ENCODE measurements at regions not wholly inside any gene's neighbourhood (a gene's known extent, or its start where the extent isn't known, plus 50 kb on each side); places are given as distances from the start of the nearest gene placed in this dataset.

DNA sequence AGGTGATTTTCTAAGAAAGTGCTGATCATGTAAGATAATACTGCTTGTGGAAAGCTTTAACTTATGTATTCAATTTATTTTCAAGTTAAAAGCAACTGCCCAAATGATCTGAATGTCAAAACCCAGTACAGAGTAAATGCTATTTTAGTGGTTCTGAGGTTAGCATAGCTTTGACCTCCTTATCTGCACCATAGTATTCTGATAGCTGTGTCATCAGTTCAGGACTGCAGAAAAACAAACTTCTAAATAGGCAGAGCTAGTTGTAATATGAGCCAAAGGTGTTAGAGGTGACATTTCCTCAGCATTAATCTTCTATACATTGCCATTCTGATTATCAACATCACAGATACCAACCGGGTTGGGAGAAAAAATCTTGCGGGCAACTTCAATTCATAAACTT is 758.7 kb downstream of the SLITRK5 start:
- DNase-seq (ENCODE audit: low spot score), result no peak
- H3K4me1 ChIP-seq (ENCODE audit: control insufficient read depth in 4 of 4, insufficient read depth in 4 of 4, low read length in 3 of 4), result no peaks in the 10 kb centered on the region
- TF ChIP-seq SP1 (IDR thresholded peaks at IDR 0.05), result no peak
- no peak for TF ChIP-seq HNF4A (conservative IDR thresholded peaks at IDR 0.05)
- TF ChIP-seq, protein P1, sequence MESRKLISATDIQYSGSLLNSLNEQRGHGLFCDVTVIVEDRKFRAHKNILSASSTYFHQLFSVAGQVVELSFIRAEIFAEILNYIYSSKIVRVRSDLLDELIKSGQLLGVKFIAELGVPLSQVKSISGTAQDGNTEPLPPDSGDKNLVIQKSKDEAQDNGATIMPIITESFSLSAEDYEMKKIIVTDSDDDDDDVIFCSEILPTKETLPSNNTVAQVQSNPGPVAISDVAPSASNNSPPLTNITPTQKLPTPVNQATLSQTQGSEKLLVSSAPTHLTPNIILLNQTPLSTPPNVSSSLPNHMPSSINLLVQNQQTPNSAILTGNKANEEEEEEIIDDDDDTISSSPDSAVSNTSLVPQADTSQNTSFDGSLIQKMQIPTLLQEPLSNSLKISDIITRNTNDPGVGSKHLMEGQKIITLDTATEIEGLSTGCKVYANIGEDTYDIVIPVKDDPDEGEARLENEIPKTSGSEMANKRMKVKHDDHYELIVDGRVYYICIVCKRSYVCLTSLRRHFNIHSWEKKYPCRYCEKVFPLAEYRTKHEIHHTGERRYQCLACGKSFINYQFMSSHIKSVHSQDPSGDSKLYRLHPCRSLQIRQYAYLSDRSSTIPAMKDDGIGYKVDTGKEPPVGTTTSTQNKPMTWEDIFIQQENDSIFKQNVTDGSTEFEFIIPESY (IDR thresholded peaks at IDR 0.05), result no peak
- TF ChIP-seq JUND (IDR thresholded peaks at IDR 0.05), result no peak
- no peak for TF ChIP-seq EGR1 (IDR thresholded peaks at IDR 0.05; ENCODE audit: low read depth in 2 of 2)
- no peak for TF ChIP-seq REST (IDR thresholded peaks at IDR 0.05)
- no peak for TF ChIP-seq RXRA (IDR thresholded peaks at IDR 0.05)
- no peak for TF ChIP-seq GABPA (IDR thresholded peaks at IDR 0.05 in 1 of 2, conservative IDR thresholded peaks at IDR 0.05 in 1 of 2)
- TF ChIP-seq FOXA1 (IDR thresholded peaks at IDR 0.05), result no peak
- TF ChIP-seq TAF1 (conservative IDR thresholded peaks at IDR 0.05), result no peak
- TF ChIP-seq YY1 (IDR thresholded peaks at IDR 0.05), result no peak
- TF ChIP-seq HNF4G (IDR thresholded peaks at IDR 0.05), result no peak
- TF ChIP-seq ATF3 (IDR thresholded peaks at IDR 0.05), result no peak
- TF ChIP-seq FOXA2 (IDR thresholded peaks at IDR 0.05), result no peak
- TF ChIP-seq CTCF (IDR thresholded peaks at IDR 0.05; ENCODE audit: low read depth, low read length, missing input control), result no peak
- peaks cover 0 to 2% (median 1%) of the 10 kb centered on the region in 4 donors for H3K9me3 ChIP-seq (ENCODE audit: control insufficient read depth in 4 of 4, low read length in 3 of 4)
- no peak overlapping the region for H3K4me3 ChIP-seq (ENCODE audit: low read depth in 1 of 3, low read length in 3 of 3)
- H3K36me3 ChIP-seq (ENCODE audit: control insufficient read depth in 4 of 4, insufficient read depth in 3 of 4, low read depth in 1 of 4, low read length in 3 of 4), result no peaks in the 10 kb centered on the region
- H3K27me3 ChIP-seq (ENCODE audit: control insufficient read depth in 4 of 4, insufficient read depth in 4 of 4, low read length in 3 of 4), result peaks cover 0 to 3% (median 0%) of the 10 kb centered on the region in 4 donors
- 31% methylated on average over 2 of the region's 2 CpGs for whole genome bisulfite sequencing
- no peak overlapping the region for H3K27ac ChIP-seq (ENCODE audit: low read depth in 1 of 2, low read length in 2 of 2)
- H3K9ac ChIP-seq (ENCODE audit: low read depth in 1 of 2, low read length in 2 of 2), result no peak overlapping the region

DNA sequence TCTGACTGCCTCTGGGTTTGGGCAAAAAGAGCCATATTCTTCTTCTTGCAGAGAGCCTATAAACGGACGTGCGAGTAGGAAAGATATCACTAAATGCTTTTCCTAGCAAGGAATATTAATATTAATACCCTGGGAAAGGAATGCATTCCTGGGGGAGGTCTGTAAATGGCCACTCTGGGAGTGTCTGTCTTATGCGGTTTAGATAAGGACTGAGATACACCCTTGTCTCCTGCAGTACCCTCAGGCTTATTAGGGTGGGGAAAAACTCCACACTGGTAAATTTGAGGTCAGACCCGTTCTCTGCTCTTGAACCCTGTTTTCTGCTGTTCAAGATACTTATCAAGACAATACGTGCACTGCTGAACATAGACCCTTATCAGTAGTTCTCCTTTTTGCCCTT is 763.8 kb downstream of the SLITRK5 start:
- no peak for TF ChIP-seq YY1 (IDR thresholded peaks at IDR 0.05)
- no peak for TF ChIP-seq SP1 (IDR thresholded peaks at IDR 0.05)
- no peak for TF ChIP-seq JUND (IDR thresholded peaks at IDR 0.05)
- no peak for TF ChIP-seq RAD21 (IDR thresholded peaks at IDR 0.05)
- no peak for TF ChIP-seq TAF1 (conservative IDR thresholded peaks at IDR 0.05)
- no peak for TF ChIP-seq FOXA1 (IDR thresholded peaks at IDR 0.05)
- TF ChIP-seq NR2F2 (IDR thresholded peaks at IDR 0.05), result no peak
- TF ChIP-seq FOXA2 (IDR thresholded peaks at IDR 0.05), result no peak
- no peak for TF ChIP-seq CTCF (IDR thresholded peaks at IDR 0.05; ENCODE audit: low read depth, low read length, missing input control)
- no peak for TF ChIP-seq REST (IDR thresholded peaks at IDR 0.05)
- no peak for TF ChIP-seq GABPA (IDR thresholded peaks at IDR 0.05 in 1 of 2, conservative IDR thresholded peaks at IDR 0.05 in 1 of 2)
- TF ChIP-seq HNF4A (conservative IDR thresholded peaks at IDR 0.05), result no peak
- no peak for TF ChIP-seq ATF3 (IDR thresholded peaks at IDR 0.05)
- DNase-seq (ENCODE audit: low spot score), result no peak
- Histone ChIP-seq H3K27ac (ENCODE audit: low read depth in 1 of 2, low read length in 2 of 2) (no peak overlapping the region), H3K4me1 (ENCODE audit: control insufficient read depth in 4 of 4, insufficient read depth in 4 of 4, low read length in 3 of 4) (no peaks in the 10 kb centered on the region), H3K36me3 (ENCODE audit: control insufficient read depth in 4 of 4, insufficient read depth in 3 of 4, low read depth in 1 of 4, low read length in 3 of 4) (no peaks in the 10 kb centered on the region), H3K9me3 (ENCODE audit: control insufficient read depth in 4 of 4, low read length in 3 of 4) (peaks cover 0 to 5% (median 0%) of the 10 kb centered on the region in 4 donors), H3K27me3 (ENCODE audit: control insufficient read depth in 4 of 4, insufficient read depth in 4 of 4, low read length in 3 of 4) (no peaks in the 10 kb centered on the region), H3K4me3 (ENCODE audit: low read depth in 1 of 3, low read length in 3 of 3) (no peak overlapping the region), H3K9ac (ENCODE audit: low read depth in 1 of 2, low read length in 2 of 2) (no peak overlapping the region)
- 76% methylated on average over 6 of the region's 6 CpGs for WGBS

All from liver (tissue), 8 donors.